ENCODE measurements at regions not wholly inside any gene's neighbourhood (a gene's known extent, or its start where the extent isn't known, plus 50 kb on each side); places are given as distances from the start of the nearest gene placed in this dataset.

DNA sequence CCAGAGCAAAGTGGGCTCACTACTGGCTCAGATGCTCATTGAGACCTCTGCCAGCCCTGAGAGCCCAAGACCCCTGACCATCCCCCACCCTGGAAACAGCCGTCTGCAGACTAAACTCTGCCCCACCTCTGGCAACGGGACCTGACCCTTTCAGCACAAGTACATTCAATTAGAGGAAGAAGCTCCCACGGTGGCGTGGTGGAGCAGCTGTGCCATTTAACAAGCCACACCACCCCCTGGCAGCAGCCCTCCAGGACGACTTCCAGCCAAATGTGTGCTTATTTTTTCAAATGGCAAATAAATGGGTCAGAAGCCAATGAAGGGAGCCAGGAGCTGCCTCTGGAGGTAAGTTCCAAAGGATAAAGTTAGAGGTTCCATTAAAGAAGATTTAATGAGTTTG is 226.7 kb downstream of the NPHP4 start:
- TF ChIP-seq ZZZ3 (IDR thresholded peaks at IDR 0.05; ENCODE audit: control insufficient read depth, insufficient read length, low read depth) (no peak), NRF1 (conservative IDR thresholded peaks at IDR 0.05; ENCODE audit: low read depth, low read length) (no peak), SIN3A (IDR thresholded peaks at IDR 0.05; ENCODE audit: low read depth, low read length) (no peak), HDAC6 (IDR thresholded peaks at IDR 0.05; ENCODE audit: unreplicated experiment) (no peak), POLR2AphosphoS5 (IDR thresholded peaks at IDR 0.05; ENCODE audit: low read length) (no peak), RAD51 (IDR thresholded peaks at IDR 0.05) (no peak), ATF3 (IDR thresholded peaks at IDR 0.05; ENCODE audit: borderline replicate concordance, extremely low read depth, low read depth, low read length) (no peak), RFX5 (IDR thresholded peaks at IDR 0.05; ENCODE audit: low read depth, low read length) (no peak)
- TF ChIP-seq, protein P1, sequence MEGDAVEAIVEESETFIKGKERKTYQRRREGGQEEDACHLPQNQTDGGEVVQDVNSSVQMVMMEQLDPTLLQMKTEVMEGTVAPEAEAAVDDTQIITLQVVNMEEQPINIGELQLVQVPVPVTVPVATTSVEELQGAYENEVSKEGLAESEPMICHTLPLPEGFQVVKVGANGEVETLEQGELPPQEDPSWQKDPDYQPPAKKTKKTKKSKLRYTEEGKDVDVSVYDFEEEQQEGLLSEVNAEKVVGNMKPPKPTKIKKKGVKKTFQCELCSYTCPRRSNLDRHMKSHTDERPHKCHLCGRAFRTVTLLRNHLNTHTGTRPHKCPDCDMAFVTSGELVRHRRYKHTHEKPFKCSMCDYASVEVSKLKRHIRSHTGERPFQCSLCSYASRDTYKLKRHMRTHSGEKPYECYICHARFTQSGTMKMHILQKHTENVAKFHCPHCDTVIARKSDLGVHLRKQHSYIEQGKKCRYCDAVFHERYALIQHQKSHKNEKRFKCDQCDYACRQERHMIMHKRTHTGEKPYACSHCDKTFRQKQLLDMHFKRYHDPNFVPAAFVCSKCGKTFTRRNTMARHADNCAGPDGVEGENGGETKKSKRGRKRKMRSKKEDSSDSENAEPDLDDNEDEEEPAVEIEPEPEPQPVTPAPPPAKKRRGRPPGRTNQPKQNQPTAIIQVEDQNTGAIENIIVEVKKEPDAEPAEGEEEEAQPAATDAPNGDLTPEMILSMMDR (IDR thresholded peaks at IDR 0.05 in 2 of 3, conservative IDR thresholded peaks at IDR 0.05 in 1 of 3; ENCODE audit: control insufficient read depth in 2 of 3, extremely low read depth in 1 of 3, insufficient read depth in 1 of 3, low read depth in 3 of 3, low read length in 3 of 3), result no peak
